Vagina (tissue), 2 donors: ENCODE measurements at regions not wholly inside any gene's neighbourhood (a gene's known extent, or its start where the extent isn't known, plus 50 kb on each side); places are given as distances from the start of the nearest gene placed in this dataset.

Experiments used
- DNase-seq, 2 donors: peaks; one replicate each; pipeline ENCODE4 v3.0.0-alpha.2; 2017; ENCODE audit errors: extremely low spot score in 2 of 2
- H3K27ac ChIP-seq: fragments of 200-600 bp; sonication (generic); one replicate; pipeline ENCODE4 v1.5.1; 2019
- H3K27me3 ChIP-seq: fragments of 200-600 bp; sonication (generic); one replicate; pipeline ENCODE4 v1.5.1; 2019
- H3K36me3 ChIP-seq, 2 donors: fragments of 200-600 bp; sonication (generic); one replicate each; pipeline ENCODE4 v1.5.1; 2017 to 2019
- H3K4me1 ChIP-seq: fragments of 200-600 bp; sonication (generic); one replicate; pipeline ENCODE4 v1.5.1; 2019
- H3K4me3 ChIP-seq, 2 donors: fragments of 200-600 bp; sonication (generic); 1 replicate in 1 of 2; 2 replicates in 1 of 2; pipeline ENCODE4 v1.5.1; 2016 to 2019
- H3K9me3 ChIP-seq: fragments of 200-600 bp; sonication (generic); one replicate; pipeline ENCODE4 v1.5.1; 2019
- POLR2A ChIP-seq, 2 donors: fragments of 450-650 bp; IDR thresholded peaks; one replicate each; pipeline ENCODE4 v1.6.1; 2017; ENCODE audit warnings: antibody characterized with exemption in 2 of 2, mild to moderate bottlenecking in 2 of 2, moderate library complexity in 2 of 2
- POLR2AphosphoS5 ChIP-seq, 2 donors: sonication (generic); formaldehyde crosslinking; IDR thresholded peaks; one replicate each; pipeline ENCODE4 v1.9.0; 2017; ENCODE audit warnings: antibody characterized with exemption in 2 of 2, mild to moderate bottlenecking in 2 of 2, low read depth in 1 of 2; ENCODE audit not compliant: insufficient read depth in 1 of 2
- intact Hi-C: fragments of 100-400 bp; cut with DNase I; formaldehyde crosslinking; loops from one replicate; pipeline ENCODE4 v1.15.1; 2023
- TF ChIP-seq, protein P1 (sequence below), 3 experiments: fragments of 450-650 bp in 2 of 3; fragments of 200-600 bp in 1 of 3; sonication (generic) in 1 of 3; IDR thresholded peaks; one replicate each; pipeline ENCODE4 v1.5.1; 2017 to 2019; ENCODE audit warnings: antibody characterized with exemption in 3 of 3, mild to moderate bottlenecking in 2 of 3, moderate library complexity in 2 of 3

DNA sequence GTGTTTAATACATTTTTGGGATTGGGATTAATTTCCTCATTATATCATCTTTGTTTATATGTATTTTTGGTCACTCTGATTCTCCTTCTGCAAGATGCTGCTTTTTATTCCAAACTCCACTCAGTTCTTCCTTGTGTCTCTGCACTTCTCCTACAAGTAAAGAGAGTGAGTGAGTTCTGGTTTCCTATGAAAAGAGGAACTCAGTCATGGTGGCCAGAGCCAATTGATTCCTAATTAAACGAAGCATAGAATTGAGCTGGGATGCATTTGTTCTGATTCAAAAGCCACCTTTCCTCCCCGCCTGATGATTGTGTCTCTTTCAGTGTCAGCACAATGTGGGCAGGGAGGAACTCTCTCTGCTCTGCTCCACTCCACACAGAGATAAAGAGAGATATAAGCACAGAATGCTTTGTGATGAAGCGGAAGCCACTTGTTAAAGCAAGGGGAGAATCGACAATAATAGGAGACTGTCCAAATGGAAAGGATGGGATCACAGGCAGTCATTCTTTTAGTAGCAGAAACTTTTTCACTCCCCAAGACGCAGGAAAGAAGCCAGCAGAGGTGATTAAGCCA is 121.3 kb upstream of the GOT2 start:
- H3K27ac ChIP-seq = no peak overlapping the region
- no peak for DNase-seq
- no peak overlapping the region for H3K4me3 ChIP-seq
- no peaks in the 10 kb centered on the region for H3K9me3 ChIP-seq
- intact Hi-C loops = no loop called here
- H3K4me1 ChIP-seq = no peaks in the 10 kb centered on the region
- no peaks in the 10 kb centered on the region for H3K36me3 ChIP-seq
- no peaks in the 10 kb centered on the region for H3K27me3 ChIP-seq
- TF ChIP-seq POLR2AphosphoS5 (IDR thresholded peaks at IDR 0.05; ENCODE audit: insufficient read depth in 1 of 2, low read depth in 1 of 2) = no peak
- TF ChIP-seq, protein P1, sequence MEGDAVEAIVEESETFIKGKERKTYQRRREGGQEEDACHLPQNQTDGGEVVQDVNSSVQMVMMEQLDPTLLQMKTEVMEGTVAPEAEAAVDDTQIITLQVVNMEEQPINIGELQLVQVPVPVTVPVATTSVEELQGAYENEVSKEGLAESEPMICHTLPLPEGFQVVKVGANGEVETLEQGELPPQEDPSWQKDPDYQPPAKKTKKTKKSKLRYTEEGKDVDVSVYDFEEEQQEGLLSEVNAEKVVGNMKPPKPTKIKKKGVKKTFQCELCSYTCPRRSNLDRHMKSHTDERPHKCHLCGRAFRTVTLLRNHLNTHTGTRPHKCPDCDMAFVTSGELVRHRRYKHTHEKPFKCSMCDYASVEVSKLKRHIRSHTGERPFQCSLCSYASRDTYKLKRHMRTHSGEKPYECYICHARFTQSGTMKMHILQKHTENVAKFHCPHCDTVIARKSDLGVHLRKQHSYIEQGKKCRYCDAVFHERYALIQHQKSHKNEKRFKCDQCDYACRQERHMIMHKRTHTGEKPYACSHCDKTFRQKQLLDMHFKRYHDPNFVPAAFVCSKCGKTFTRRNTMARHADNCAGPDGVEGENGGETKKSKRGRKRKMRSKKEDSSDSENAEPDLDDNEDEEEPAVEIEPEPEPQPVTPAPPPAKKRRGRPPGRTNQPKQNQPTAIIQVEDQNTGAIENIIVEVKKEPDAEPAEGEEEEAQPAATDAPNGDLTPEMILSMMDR (IDR thresholded peaks at IDR 0.05) = no peak
- no peak for TF ChIP-seq POLR2A (IDR thresholded peaks at IDR 0.05)

DNA sequence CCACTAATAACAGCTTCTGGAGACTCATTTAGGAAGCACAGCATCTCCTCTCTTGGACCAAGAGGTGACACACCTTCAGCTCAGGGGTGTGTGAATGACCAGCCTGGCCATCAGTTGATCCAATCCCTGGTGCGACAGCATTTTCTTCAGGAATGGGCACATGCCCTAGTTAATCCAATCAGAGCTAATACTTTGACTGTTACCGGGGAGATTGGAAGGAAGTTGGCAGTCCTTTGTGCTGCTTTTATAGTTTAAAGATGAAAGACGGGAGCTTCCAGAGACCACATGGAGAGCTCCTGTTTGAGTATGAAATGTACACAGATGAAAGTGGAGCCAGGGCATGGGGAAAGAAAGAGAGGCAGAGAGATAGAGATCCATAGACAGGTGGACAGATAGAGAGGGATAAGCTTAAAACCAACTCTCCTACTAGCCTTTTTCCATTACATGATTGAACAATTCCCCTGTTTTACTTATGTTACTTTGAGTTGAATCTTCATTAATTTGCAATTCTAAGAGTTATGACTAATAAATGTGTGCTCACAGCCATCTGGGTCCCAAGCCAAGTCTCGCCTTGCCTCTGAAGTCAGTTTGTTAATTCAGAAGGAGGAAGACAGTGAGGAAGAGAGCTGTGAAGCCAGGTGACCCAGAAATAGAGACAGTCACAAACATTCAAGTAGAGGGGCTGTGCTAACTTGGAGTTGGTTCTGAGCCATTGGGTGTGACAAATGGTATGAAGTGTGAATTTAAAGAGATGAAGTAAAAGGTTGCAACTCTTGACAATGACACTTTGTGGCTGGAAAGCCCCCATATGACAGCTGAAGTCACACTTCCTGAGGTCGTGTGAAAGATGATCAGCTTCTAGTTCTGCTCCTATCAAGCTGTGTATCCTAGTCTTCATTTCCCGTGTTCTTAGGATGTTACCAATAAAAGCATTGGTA is 120.0 kb upstream of the GOT2 start:
- Histone ChIP-seq H3K9me3 (no peaks in the 10 kb centered on the region), H3K4me3 (no peak overlapping the region), H3K27ac (no peak overlapping the region), H3K4me1 (no peaks in the 10 kb centered on the region), H3K27me3 (no peaks in the 10 kb centered on the region), H3K36me3 (no peaks in the 10 kb centered on the region)
- no peak for DNase-seq
- TF ChIP-seq, protein P1 (IDR thresholded peaks at IDR 0.05) = no peak
- no peak for TF ChIP-seq POLR2AphosphoS5 (IDR thresholded peaks at IDR 0.05; ENCODE audit: insufficient read depth in 1 of 2, low read depth in 1 of 2)
- no peak for TF ChIP-seq POLR2A (IDR thresholded peaks at IDR 0.05)
- intact Hi-C loops = no loop called here

DNA sequence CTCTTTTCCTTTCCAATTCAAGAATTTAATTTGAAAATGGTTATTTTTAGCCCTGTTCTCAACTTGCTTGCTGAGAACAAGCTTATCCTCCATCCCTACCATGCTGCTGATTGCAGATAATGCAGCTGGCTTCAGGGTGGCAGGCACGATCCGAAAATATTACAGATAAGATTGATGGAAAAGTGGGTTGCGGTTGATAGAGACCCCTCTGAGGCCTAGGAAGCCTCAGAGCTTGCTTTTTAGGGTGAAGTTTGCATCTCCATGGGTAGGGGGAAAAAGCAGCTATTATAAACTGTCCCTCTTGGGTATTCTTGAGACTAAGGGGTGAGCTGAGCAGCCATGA is 116.5 kb upstream of the GOT2 start:
- DNase-seq = no peak
- Histone ChIP-seq H3K36me3 (no peaks in the 10 kb centered on the region), H3K4me3 (no peak overlapping the region), H3K9me3 (no peaks in the 10 kb centered on the region), H3K4me1 (no peaks in the 10 kb centered on the region), H3K27ac (no peak overlapping the region), H3K27me3 (no peaks in the 10 kb centered on the region)
- no peak for TF ChIP-seq POLR2AphosphoS5 (IDR thresholded peaks at IDR 0.05; ENCODE audit: insufficient read depth in 1 of 2, low read depth in 1 of 2)
- TF ChIP-seq, protein P1 (IDR thresholded peaks at IDR 0.05) = no peak
- intact Hi-C loops = no loop called here

DNA sequence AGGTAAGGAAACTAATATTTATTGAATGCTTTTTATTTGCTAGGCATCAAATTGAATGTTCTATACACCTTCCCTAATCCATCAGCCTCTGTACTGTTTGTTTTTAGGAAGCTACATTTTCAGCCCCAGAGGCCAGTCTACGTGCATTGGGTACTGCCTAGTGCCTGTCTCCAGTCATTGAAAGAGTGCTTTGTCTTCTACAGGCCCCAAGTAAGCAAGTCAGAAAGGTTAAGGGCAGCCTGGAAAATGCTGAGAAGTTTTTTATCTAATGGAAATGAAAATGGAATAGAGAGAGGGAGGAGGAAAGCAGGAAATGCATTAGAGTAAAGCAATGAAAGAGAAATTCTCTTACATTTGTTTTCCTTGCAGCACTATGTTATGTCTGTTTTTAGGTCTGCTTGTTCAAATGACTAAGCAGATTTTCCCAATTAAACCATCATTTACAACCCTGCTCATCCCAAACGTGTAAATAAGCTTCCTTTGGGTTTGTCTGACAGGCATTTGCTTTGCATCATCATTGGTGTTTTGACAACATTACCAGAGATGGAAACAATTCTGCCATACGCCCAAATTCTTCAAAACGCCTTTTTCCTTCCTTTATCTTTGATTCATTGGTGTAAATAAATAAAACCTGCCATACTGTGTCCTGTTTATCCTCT is 116.0 kb upstream of the GOT2 start:
- Histone ChIP-seq H3K9me3 (no peaks in the 10 kb centered on the region), H3K27me3 (no peaks in the 10 kb centered on the region), H3K36me3 (no peaks in the 10 kb centered on the region), H3K4me1 (no peaks in the 10 kb centered on the region), H3K27ac (no peak overlapping the region), H3K4me3 (no peak overlapping the region)
- DNase-seq = no peak
- intact Hi-C loops = no loop called here
- TF ChIP-seq POLR2A (IDR thresholded peaks at IDR 0.05) = no peak
- TF ChIP-seq POLR2AphosphoS5 (IDR thresholded peaks at IDR 0.05; ENCODE audit: insufficient read depth in 1 of 2, low read depth in 1 of 2) = peak in 1 of 2 donors; percentile 13

DNA sequence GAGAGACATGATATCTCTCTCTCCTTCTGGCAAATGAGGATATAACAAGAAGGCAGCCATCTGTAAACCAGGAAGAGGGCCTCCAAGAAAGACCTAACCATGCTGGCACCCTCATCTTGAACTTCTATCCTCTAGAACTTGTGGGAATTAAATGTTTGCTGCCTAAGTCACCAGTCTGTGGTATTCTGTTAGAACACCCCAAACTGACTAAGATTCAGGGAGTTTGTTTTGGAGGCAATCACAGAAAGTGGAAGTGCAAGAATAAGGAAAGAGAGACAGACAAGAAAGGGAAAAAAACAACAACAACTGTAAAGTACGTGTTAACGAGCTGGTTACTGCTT is 114.5 kb upstream of the GOT2 start:
- TF ChIP-seq POLR2AphosphoS5 (IDR thresholded peaks at IDR 0.05; ENCODE audit: insufficient read depth in 1 of 2, low read depth in 1 of 2) = no peak
- no peak for TF ChIP-seq POLR2A (IDR thresholded peaks at IDR 0.05)
- TF ChIP-seq, protein P1 (IDR thresholded peaks at IDR 0.05) = no peak
- no peaks in the 10 kb centered on the region for H3K4me1 ChIP-seq
- H3K36me3 ChIP-seq = no peaks in the 10 kb centered on the region
- no peaks in the 10 kb centered on the region for H3K27me3 ChIP-seq
- H3K4me3 ChIP-seq = no peak overlapping the region
- no peaks in the 10 kb centered on the region for H3K9me3 ChIP-seq
- intact Hi-C loops = no loop called here
- no peak overlapping the region for H3K27ac ChIP-seq
- DNase-seq = no peak
